Activated T-cell treated with anti-CD3 and anti-CD28 coated beads, Interleukin-2, amount 50 U/mL, for 72 hours (primary cell): ENCODE measurements at regions not wholly inside any gene's neighbourhood (a gene's known extent, or its start where the extent isn't known, plus 50 kb on each side); places are given as distances from the start of the nearest gene placed in this dataset.

Experiments used
- ATAC-seq, 2 donors: fragments of 150-1000 bp; cut with Tn5 transposase; replicated peaks in 1 of 2; 2 replicates each; pipeline ENCODE4 v1.10.0; 2021; ENCODE audit warnings: moderate library complexity in 2 of 2, mild to moderate bottlenecking in 1 of 2
- DNase-seq, 2 donors: peaks; one replicate each; pipeline ENCODE4 v3.0.0; 2021 to 2022; ENCODE audit warnings: mixed read lengths in 1 of 2
- H3K27ac Mint-ChIP-seq: one replicate; pipeline ENCODE4 v1.8.0; 2022; ENCODE audit warnings: mild to moderate bottlenecking, moderate library complexity, mixed read lengths
- H3K27me3 Mint-ChIP-seq: one replicate; pipeline ENCODE4 v1.8.0; 2022; ENCODE audit warnings: low read depth, mixed read lengths
- H3K36me3 Mint-ChIP-seq, 2 donors: one replicate each; pipeline ENCODE4 v1.8.0; 2022; ENCODE audit warnings: mixed read lengths in 2 of 2, mild to moderate bottlenecking in 1 of 2; ENCODE audit not compliant: insufficient read depth in 2 of 2
- H3K4me1 Mint-ChIP-seq: one replicate; pipeline ENCODE4 v1.8.0; 2022; ENCODE audit warnings: low read depth, mixed read lengths
- H3K4me3 Mint-ChIP-seq, 2 donors: one replicate each; pipeline ENCODE4 v1.8.0; 2022; ENCODE audit warnings: mild to moderate bottlenecking in 2 of 2, mixed read lengths in 2 of 2, moderate library complexity in 2 of 2
- H3K9me3 Mint-ChIP-seq, 2 donors: one replicate each; pipeline ENCODE4 v1.8.0; 2022; ENCODE audit warnings: mixed read lengths in 2 of 2

DNA sequence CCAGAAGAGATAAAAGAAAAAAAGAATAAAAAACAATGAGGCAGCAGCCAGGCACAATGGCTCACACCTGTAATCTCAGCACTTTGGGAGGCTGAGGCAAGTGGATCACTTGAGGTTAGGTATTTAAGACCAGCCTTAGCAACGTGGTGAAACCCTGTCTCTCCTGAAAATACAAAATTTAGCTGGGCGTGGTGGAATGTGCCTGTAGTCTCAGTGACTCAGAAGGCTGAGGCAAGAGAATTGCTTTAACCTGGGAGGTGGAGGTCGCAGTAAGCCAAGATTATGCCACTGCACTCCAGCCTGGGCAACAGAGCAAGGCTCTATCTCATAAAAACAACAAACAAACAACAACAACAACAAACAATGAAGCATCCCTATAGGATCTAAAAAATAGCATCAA is 121.5 kb downstream of the HMHB1 start:
- H3K4me3 Mint-ChIP-seq: no peak overlapping the region
- H3K27me3 Mint-ChIP-seq: no peaks in the 10 kb centered on the region
- H3K9me3 Mint-ChIP-seq: peaks cover 6 to 7% of the 10 kb centered on the region in 2 donors
- H3K27ac Mint-ChIP-seq: no peak overlapping the region
- no peak for DNase-seq
- ATAC-seq: no peak
- H3K36me3 Mint-ChIP-seq: peaks cover 1 to 4% of the 10 kb centered on the region in 2 donors
- no peaks in the 10 kb centered on the region for H3K4me1 Mint-ChIP-seq

- no peak overlapping the region for H3K27ac Mint-ChIP-seq
These were observed 122.9 kb downstream of the HMHB1 start for GRCh38 chr5:143934821-143935220.

DNA sequence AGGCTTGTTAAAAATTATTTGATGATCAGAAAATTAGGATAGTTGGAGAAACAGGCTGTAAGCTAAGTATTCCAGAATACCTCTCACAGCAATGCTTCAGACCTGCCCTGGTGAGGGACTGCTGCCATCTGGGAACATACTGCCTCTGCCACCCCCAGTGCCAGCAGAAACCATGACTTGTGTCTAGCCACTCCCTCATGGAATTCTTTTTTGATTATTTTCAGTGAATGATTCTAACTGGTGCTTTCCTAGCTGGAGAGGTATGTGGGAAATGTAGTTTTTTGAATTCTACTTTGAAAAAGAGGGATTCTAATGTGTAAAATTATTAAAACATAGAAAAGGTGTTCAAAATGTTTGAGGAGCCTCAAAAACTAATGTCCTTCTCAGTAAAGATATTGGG is 126.3 kb downstream of the HMHB1 start:
- H3K4me1 Mint-ChIP-seq: no peaks in the 10 kb centered on the region
- no peak overlapping the region for H3K4me3 Mint-ChIP-seq
- no peak overlapping the region for H3K27ac Mint-ChIP-seq
- ATAC-seq (no peak), DNase-seq (no peak)
- no peaks in the 10 kb centered on the region for H3K27me3 Mint-ChIP-seq
- peaks cover 4% of the 10 kb centered on the region in 2 donors for H3K36me3 Mint-ChIP-seq
- H3K9me3 Mint-ChIP-seq: peaks cover 7 to 17% of the 10 kb centered on the region in 2 donors

More at GRCh38 chr5:143934821-143935220, 122.9 kb downstream of the HMHB1 start:
- Mint-ChIP-seq H3K9me3 (peaks cover 6 to 11% of the 10 kb centered on the region in 2 donors), H3K4me1 (no peaks in the 10 kb centered on the region), H3K4me3 (no peak overlapping the region), H3K27me3 (no peaks in the 10 kb centered on the region), H3K36me3 (peaks cover 4% of the 10 kb centered on the region in 2 donors)
- no peak for ATAC-seq
- no peak for DNase-seq

GRCh38 chr5:143946837-143947236 is 134.9 kb downstream of the HMHB1 start:
- Mint-ChIP-seq H3K27me3 (peaks cover 6% of the 10 kb centered on the region), H3K36me3 (peaks cover 6 to 8% of the 10 kb centered on the region in 2 donors), H3K4me1 (no peaks in the 10 kb centered on the region), H3K4me3 (no peak overlapping the region), H3K9me3 (peaks cover 9 to 17% of the 10 kb centered on the region in 2 donors), H3K27ac (no peak overlapping the region)
- no peak for DNase-seq
- no peak for ATAC-seq

DNA sequence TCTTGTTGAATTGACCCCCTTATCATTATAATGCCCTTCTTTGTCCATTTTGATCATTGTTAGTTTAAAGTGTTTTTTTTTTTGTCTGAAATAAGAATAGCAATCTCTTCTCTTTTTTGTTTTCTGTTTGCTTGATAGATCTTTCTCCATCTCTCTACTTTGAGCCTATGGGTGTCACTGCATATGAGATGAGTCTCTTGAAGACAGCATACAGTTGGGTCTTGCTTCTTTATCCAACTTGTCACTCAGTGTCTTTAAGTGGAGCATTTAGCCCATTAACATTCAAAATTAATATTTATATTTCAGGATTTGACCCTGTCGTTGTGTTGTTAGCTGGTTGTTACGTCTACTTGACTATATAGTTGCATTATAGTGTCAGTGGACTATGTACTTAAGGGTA is 135.4 kb downstream of the HMHB1 start:
- peaks cover 6% of the 10 kb centered on the region for H3K27me3 Mint-ChIP-seq
- no peak overlapping the region for H3K27ac Mint-ChIP-seq
- peaks cover 9 to 16% of the 10 kb centered on the region in 2 donors for H3K9me3 Mint-ChIP-seq
- DNase-seq: no peak
- no peak overlapping the region for H3K4me3 Mint-ChIP-seq
- ATAC-seq: no peak
- H3K4me1 Mint-ChIP-seq: no peaks in the 10 kb centered on the region
- H3K36me3 Mint-ChIP-seq: peaks cover 6 to 8% of the 10 kb centered on the region in 2 donors

DNA sequence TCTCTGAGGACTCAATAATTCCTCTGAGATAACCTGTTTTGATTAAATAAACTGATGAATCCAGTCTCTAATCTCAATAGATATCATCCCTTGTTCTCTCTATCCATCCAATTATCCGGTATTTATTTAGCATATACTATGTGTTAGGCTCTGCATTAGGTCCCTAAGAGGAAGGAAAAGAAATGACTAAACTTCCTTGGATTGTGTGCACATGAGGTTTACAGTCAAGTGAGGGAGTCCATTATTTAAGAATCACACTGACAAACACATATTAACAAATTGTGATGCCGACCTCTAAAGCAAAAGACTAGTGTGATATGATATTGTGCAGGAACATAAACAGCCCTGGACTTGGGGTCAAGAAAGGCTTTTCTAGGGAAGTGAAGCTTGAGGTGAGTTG is 140.8 kb downstream of the HMHB1 start:
- H3K27ac Mint-ChIP-seq: no peak overlapping the region
- DNase-seq (no peak), ATAC-seq (no peak)
- H3K4me3 Mint-ChIP-seq: no peak overlapping the region
- no peaks in the 10 kb centered on the region for H3K4me1 Mint-ChIP-seq
- peaks cover 6% of the 10 kb centered on the region for H3K27me3 Mint-ChIP-seq
- H3K36me3 Mint-ChIP-seq: peaks cover 6 to 8% of the 10 kb centered on the region in 2 donors
- peaks cover 4 to 6% of the 10 kb centered on the region in 2 donors for H3K9me3 Mint-ChIP-seq

- no peak overlapping the region for H3K27ac Mint-ChIP-seq
- no peaks in the 10 kb centered on the region for H3K4me1 Mint-ChIP-seq
- peaks cover 4 to 6% of the 10 kb centered on the region in 2 donors for H3K9me3 Mint-ChIP-seq
- no peak overlapping the region for H3K4me3 Mint-ChIP-seq
- DNase-seq (no peak), ATAC-seq (no peak)
- H3K27me3 Mint-ChIP-seq: peaks cover 6% of the 10 kb centered on the region
- H3K36me3 Mint-ChIP-seq: peaks cover 1 to 5% of the 10 kb centered on the region in 2 donors
These were observed 141.9 kb downstream of the HMHB1 start for GRCh38 chr5:143953851-143954250.

GRCh38 chr5:143955141-143955540 is 143.2 kb downstream of the HMHB1 start:
- no peaks in the 10 kb centered on the region for H3K4me1 Mint-ChIP-seq
- no peak for ATAC-seq

DNA sequence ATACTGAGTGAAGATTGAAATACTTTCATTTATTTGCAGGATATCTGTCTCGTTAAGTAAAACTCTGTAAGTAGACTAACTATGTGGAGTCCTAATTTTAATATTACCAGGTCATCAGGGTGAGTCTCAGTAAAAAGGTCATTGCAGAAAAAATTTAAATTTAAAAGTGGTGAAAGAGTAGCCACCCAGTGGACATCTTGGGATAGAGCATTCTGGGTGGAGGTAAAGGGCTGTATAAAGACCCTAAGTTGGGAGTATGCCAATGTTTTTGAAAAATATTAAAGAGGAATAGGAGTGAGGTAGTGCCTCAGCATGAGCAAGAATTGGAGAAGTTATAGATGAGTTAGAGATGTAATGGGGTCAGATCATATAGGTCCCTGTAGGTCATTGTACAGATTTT is 145.5 kb downstream of the HMHB1 start:
- Mint-ChIP-seq H3K4me3 (no peak overlapping the region), H3K27ac (no peak overlapping the region), H3K36me3 (no peaks in the 10 kb centered on the region), H3K4me1 (no peaks in the 10 kb centered on the region), H3K9me3 (no peaks in the 10 kb centered on the region), H3K27me3 (no peaks in the 10 kb centered on the region)
- ATAC-seq: no peak
- no peak for DNase-seq

More at GRCh38 chr5:143955141-143955540, 143.2 kb downstream of the HMHB1 start:
- Mint-ChIP-seq H3K27me3 (no peaks in the 10 kb centered on the region), H3K9me3 (no peaks in the 10 kb centered on the region), H3K27ac (no peak overlapping the region), H3K4me3 (no peak overlapping the region), H3K36me3 (no peaks in the 10 kb centered on the region)
- no peak for DNase-seq

- Mint-ChIP-seq H3K27ac (no peak overlapping the region), H3K4me1 (no peaks in the 10 kb centered on the region), H3K4me3 (no peak overlapping the region), H3K36me3 (no peaks in the 10 kb centered on the region), H3K27me3 (no peaks in the 10 kb centered on the region), H3K9me3 (no peaks in the 10 kb centered on the region)
- DNase-seq (no peak), ATAC-seq (no peak)
These were observed 150.2 kb downstream of the HMHB1 start for GRCh38 chr5:143962201-143962600.

GRCh38 chr5:143964919-143965318 is 153.0 kb downstream of the HMHB1 start:
- DNase-seq (no peak), ATAC-seq (no peak)
- no peak overlapping the region for H3K4me3 Mint-ChIP-seq
- no peaks in the 10 kb centered on the region for H3K9me3 Mint-ChIP-seq
- no peaks in the 10 kb centered on the region for H3K36me3 Mint-ChIP-seq
- no peaks in the 10 kb centered on the region for H3K27me3 Mint-ChIP-seq
- no peaks in the 10 kb centered on the region for H3K4me1 Mint-ChIP-seq
- no peak overlapping the region for H3K27ac Mint-ChIP-seq

- Mint-ChIP-seq H3K9me3 (no peaks in the 10 kb centered on the region), H3K4me3 (no peak overlapping the region), H3K27ac (no peak overlapping the region), H3K4me1 (no peaks in the 10 kb centered on the region), H3K36me3 (no peaks in the 10 kb centered on the region), H3K27me3 (peaks cover 12% of the 10 kb centered on the region)
- ATAC-seq (no peak), DNase-seq (no peak)
These were observed 154.3 kb downstream of the HMHB1 start for GRCh38 chr5:143966280-143966679.

- no peak overlapping the region for H3K27ac Mint-ChIP-seq
- no peaks in the 10 kb centered on the region for H3K9me3 Mint-ChIP-seq
- H3K4me3 Mint-ChIP-seq: no peak overlapping the region
- H3K27me3 Mint-ChIP-seq: peaks cover 25% of the 10 kb centered on the region
- no peaks in the 10 kb centered on the region for H3K36me3 Mint-ChIP-seq
- DNase-seq (peak; percentile 1 to 9), ATAC-seq (peak; percentile 47 to 51)
- no peaks in the 10 kb centered on the region for H3K4me1 Mint-ChIP-seq
These were observed 156.3 kb downstream of the HMHB1 start for GRCh38 chr5:143968071-143968878.

- Mint-ChIP-seq H3K36me3 (no peaks in the 10 kb centered on the region), H3K4me1 (no peaks in the 10 kb centered on the region), H3K27ac (no peak overlapping the region), H3K27me3 (peaks cover 25% of the 10 kb centered on the region), H3K9me3 (no peaks in the 10 kb centered on the region), H3K4me3 (no peak overlapping the region)
- ATAC-seq (no peak), DNase-seq (no peak)
These were observed 158.2 kb downstream of the HMHB1 start for GRCh38 chr5:143970159-143970558.
